ENCODE measurements at regions not wholly inside any gene's neighbourhood (a gene's known extent, or its start where the extent isn't known, plus 50 kb on each side); places are given as distances from the start of the nearest gene placed in this dataset.

- peaks cover 15% of the 10 kb centered on the region for H3K27me3 Mint-ChIP-seq (ENCODE audit: insufficient read depth)
- H3K27ac ChIP-seq (ENCODE audit: low read depth, low read length): no peak overlapping the region
- H3K27ac Mint-ChIP-seq: no peak overlapping the region
- H3K36me3 ChIP-seq (ENCODE audit: control insufficient read depth, insufficient read depth, low read length): no peaks in the 10 kb centered on the region
- H3K4me3 ChIP-seq (ENCODE audit: low read length): no peak overlapping the region
- DNase-seq: no peak
- H3K9me3 Mint-ChIP-seq: no peaks in the 10 kb centered on the region
- H3K4me3 Mint-ChIP-seq: no peak overlapping the region
- TF ChIP-seq CTCF (conservative IDR thresholded peaks at IDR 0.05): no peak
- H3K4me1 Mint-ChIP-seq: peaks cover 20% of the 10 kb centered on the region
- no peaks in the 10 kb centered on the region for H3K27me3 ChIP-seq (ENCODE audit: control insufficient read depth, insufficient read depth, low read length, poor library complexity, severe bottlenecking)
- WGBS, 2 experiments (ENCODE audit: insufficient coverage in 1 of 2, insufficient read length in 1 of 2): 90 to 100% methylated on average over 4 to 12 of the region's 13 CpGs
- no peak overlapping the region for H3K9ac ChIP-seq (ENCODE audit: extremely low read depth, low read length, poor library complexity, severe bottlenecking)
- no peaks in the 10 kb centered on the region for H3K36me3 Mint-ChIP-seq (ENCODE audit: low read depth)
- no peaks in the 10 kb centered on the region for H3K4me1 ChIP-seq (ENCODE audit: control insufficient read depth, insufficient read depth, low read length)
- no peaks in the 10 kb centered on the region for H3K9me3 ChIP-seq (ENCODE audit: control insufficient read depth, low read length)
Measured at GRCh38 chr7:47671358-47671757, 89.4 kb upstream of the TNS3 start.

GRCh38 chr7:47670729-47671128 lies 88.8 kb upstream of the TNS3 start:
- Mint-ChIP-seq H3K27ac (no peak overlapping the region), H3K36me3 (ENCODE audit: low read depth) (no peaks in the 10 kb centered on the region), H3K9me3 (no peaks in the 10 kb centered on the region), H3K4me1 (peaks cover 20% of the 10 kb centered on the region), H3K27me3 (ENCODE audit: insufficient read depth) (peaks cover 15% of the 10 kb centered on the region), H3K4me3 (no peak overlapping the region)
- TF ChIP-seq CTCF (conservative IDR thresholded peaks at IDR 0.05): no peak
- WGBS, 2 experiments (ENCODE audit: insufficient coverage in 1 of 2, insufficient read length in 1 of 2): 76 to 79% methylated on average over 5 to 6 of the region's 6 CpGs
- DNase-seq: no peak
- H3K4me1 ChIP-seq (ENCODE audit: control insufficient read depth, insufficient read depth, low read length): no peaks in the 10 kb centered on the region
- H3K4me3 ChIP-seq (ENCODE audit: low read length): no peak overlapping the region
- H3K27ac ChIP-seq (ENCODE audit: low read depth, low read length): no peak overlapping the region
- H3K9ac ChIP-seq (ENCODE audit: extremely low read depth, low read length, poor library complexity, severe bottlenecking): no peak overlapping the region
- H3K27me3 ChIP-seq (ENCODE audit: control insufficient read depth, insufficient read depth, low read length, poor library complexity, severe bottlenecking): no peaks in the 10 kb centered on the region
- no peaks in the 10 kb centered on the region for H3K36me3 ChIP-seq (ENCODE audit: control insufficient read depth, insufficient read depth, low read length)
- no peaks in the 10 kb centered on the region for H3K9me3 ChIP-seq (ENCODE audit: control insufficient read depth, low read length)

- Mint-ChIP-seq H3K27ac (no peak overlapping the region), H3K36me3 (ENCODE audit: low read depth) (no peaks in the 10 kb centered on the region)
Measured at GRCh38 chr7:47669901-47670384, 88.0 kb upstream of the TNS3 start.

More at GRCh38 chr7:47669901-47670384, 88.0 kb upstream of the TNS3 start:
- no peaks in the 10 kb centered on the region for H3K27me3 ChIP-seq (ENCODE audit: control insufficient read depth, insufficient read depth, low read length, poor library complexity, severe bottlenecking)
- Mint-ChIP-seq H3K4me1 (peaks cover 20% of the 10 kb centered on the region), H3K4me3 (no peak overlapping the region), H3K27me3 (ENCODE audit: insufficient read depth) (peaks cover 13% of the 10 kb centered on the region), H3K9me3 (no peaks in the 10 kb centered on the region)
- no peaks in the 10 kb centered on the region for H3K4me1 ChIP-seq (ENCODE audit: control insufficient read depth, insufficient read depth, low read length)
- H3K9ac ChIP-seq (ENCODE audit: extremely low read depth, low read length, poor library complexity, severe bottlenecking): no peak overlapping the region
- no peaks in the 10 kb centered on the region for H3K36me3 ChIP-seq (ENCODE audit: control insufficient read depth, insufficient read depth, low read length)
- TF ChIP-seq CTCF (conservative IDR thresholded peaks at IDR 0.05): no peak
- WGBS, 2 experiments (ENCODE audit: insufficient coverage in 1 of 2, insufficient read length in 1 of 2): 85 to 93% methylated on average over 5 to 8 of the region's 8 CpGs
- no peak overlapping the region for H3K27ac ChIP-seq (ENCODE audit: low read depth, low read length)
- H3K9me3 ChIP-seq (ENCODE audit: control insufficient read depth, low read length): peaks cover 4% of the 10 kb centered on the region
- H3K4me3 ChIP-seq (ENCODE audit: low read length): no peak overlapping the region
- no peak for DNase-seq

Data from endodermal cell (in vitro differentiated cells).